Loucy (cell line): ENCODE measurements at regions not wholly inside any gene's neighbourhood (a gene's known extent, or its start where the extent isn't known, plus 50 kb on each side); places are given as distances from the start of the nearest gene placed in this dataset.

Experiments used
- H2AFZ ChIP-seq: fragments of 200-600 bp; sonication (generic); 2 replicates; pipeline ENCODE4 v1.6.0; 2016; ENCODE audit warnings: antibody characterized with exemption, mild to moderate bottlenecking, low read length, moderate library complexity
- H3F3A ChIP-seq: fragments of 200-600 bp; 2 replicates; pipeline ENCODE4 v1.6.0; 2016; ENCODE audit warnings: antibody characterized with exemption, low read depth, mild to moderate bottlenecking
- H3K27me3 ChIP-seq: fragments of 200-600 bp; sonication (generic); 2 replicates; pipeline ENCODE4 v1.6.1; 2014; ENCODE audit warnings: low read length, mild to moderate bottlenecking; ENCODE audit not compliant: insufficient read depth, poor library complexity, severe bottlenecking
- H3K36me3 ChIP-seq: fragments of 200-600 bp; sonication (generic); 2 replicates; pipeline ENCODE4 v1.6.1; 2016; ENCODE audit warnings: low read length; ENCODE audit not compliant: insufficient read depth
- H3K4me1 ChIP-seq: fragments of 200-600 bp; sonication (generic); 2 replicates; pipeline ENCODE4 v1.5.1; 2014; ENCODE audit warnings: low read length, mild to moderate bottlenecking; ENCODE audit not compliant: insufficient read depth, poor library complexity, severe bottlenecking
- H3K4me2 ChIP-seq: fragments of 200-600 bp; sonication (generic); 2 replicates; pipeline ENCODE4 v1.6.0; 2014; ENCODE audit warnings: antibody characterized with exemption, low read length, low read depth, mild to moderate bottlenecking; ENCODE audit not compliant: poor library complexity, severe bottlenecking
- H3K4me3 ChIP-seq: fragments of 200-600 bp; sonication (generic); 2 replicates; pipeline ENCODE4 v1.5.1; 2014; ENCODE audit warnings: low read length, mild to moderate bottlenecking, mixed read lengths; ENCODE audit not compliant: poor library complexity, severe bottlenecking
- H3K79me2 ChIP-seq: fragments of 200-600 bp; sonication (generic); 2 replicates; pipeline ENCODE4 v1.6.1; 2014; ENCODE audit warnings: low read length; ENCODE audit not compliant: insufficient read depth
- H3K9ac ChIP-seq: fragments of 200-600 bp; sonication (generic); 2 replicates; pipeline ENCODE4 v1.6.0; 2014; ENCODE audit warnings: mild to moderate bottlenecking, low read depth, low read length, moderate library complexity; ENCODE audit not compliant: poor library complexity, severe bottlenecking
- H3K9me2 ChIP-seq: fragments of 200-600 bp; sonication (generic); replicated peaks from 2 replicates; pipeline ENCODE4 v1.6.1; 2016; ENCODE audit warnings: low read depth, low read length, mixed read lengths
- H3K9me3 ChIP-seq: fragments of 200-600 bp; sonication (generic); 2 replicates; pipeline ENCODE4 v1.6.1; 2014; ENCODE audit warnings: mild to moderate bottlenecking, antibody characterized with exemption, low read length, low read depth; ENCODE audit not compliant: insufficient read depth
- H4K20me1 ChIP-seq: fragments of 200-600 bp; sonication (generic); 2 replicates; pipeline ENCODE4 v1.6.0; 2014; ENCODE audit warnings: antibody characterized with exemption, low read length, mild to moderate bottlenecking; ENCODE audit not compliant: insufficient read depth, poor library complexity, severe bottlenecking
- EZH2phosphoT487 ChIP-seq: fragments of 200-600 bp; IDR thresholded peaks from 2 replicates; pipeline ENCODE4 v1.6.1; 2018; ENCODE audit warnings: antibody characterized with exemption, mild to moderate bottlenecking, moderate library complexity, borderline replicate concordance
- TF ChIP-seq, protein P1 (sequence below): fragments of 200-600 bp; sonication (generic); conservative IDR thresholded peaks from 2 replicates; pipeline ENCODE4 v1.5.1; 2014; ENCODE audit warnings: mild to moderate bottlenecking, antibody characterized with exemption, low read length

DNA sequence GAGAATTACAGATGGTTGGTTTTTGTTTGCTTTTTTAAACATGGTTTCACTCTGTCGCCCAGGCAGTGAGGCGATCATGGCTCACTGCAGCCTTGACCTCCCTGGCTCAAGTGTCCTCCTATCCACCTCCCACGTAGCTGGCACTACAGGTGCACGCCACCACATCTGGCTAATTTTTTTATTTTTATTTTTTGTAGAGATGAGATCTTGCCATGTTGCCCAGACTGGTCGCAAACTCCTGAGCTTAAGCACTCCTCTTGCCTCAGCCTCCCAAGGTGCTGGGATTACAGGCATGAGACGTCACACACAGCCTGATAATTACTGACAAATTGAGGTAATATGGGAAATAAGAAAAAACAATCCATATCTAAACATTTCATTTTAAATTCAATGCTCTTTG lies 110.5 kb upstream of the ZSWIM2 start:
- no peaks in the 10 kb centered on the region for H3K79me2 ChIP-seq
- no peaks in the 10 kb centered on the region for H3F3A ChIP-seq
- no peaks in the 10 kb centered on the region for H3K36me3 ChIP-seq
- H3K4me3 ChIP-seq = no peak overlapping the region
- TF ChIP-seq, protein P1, sequence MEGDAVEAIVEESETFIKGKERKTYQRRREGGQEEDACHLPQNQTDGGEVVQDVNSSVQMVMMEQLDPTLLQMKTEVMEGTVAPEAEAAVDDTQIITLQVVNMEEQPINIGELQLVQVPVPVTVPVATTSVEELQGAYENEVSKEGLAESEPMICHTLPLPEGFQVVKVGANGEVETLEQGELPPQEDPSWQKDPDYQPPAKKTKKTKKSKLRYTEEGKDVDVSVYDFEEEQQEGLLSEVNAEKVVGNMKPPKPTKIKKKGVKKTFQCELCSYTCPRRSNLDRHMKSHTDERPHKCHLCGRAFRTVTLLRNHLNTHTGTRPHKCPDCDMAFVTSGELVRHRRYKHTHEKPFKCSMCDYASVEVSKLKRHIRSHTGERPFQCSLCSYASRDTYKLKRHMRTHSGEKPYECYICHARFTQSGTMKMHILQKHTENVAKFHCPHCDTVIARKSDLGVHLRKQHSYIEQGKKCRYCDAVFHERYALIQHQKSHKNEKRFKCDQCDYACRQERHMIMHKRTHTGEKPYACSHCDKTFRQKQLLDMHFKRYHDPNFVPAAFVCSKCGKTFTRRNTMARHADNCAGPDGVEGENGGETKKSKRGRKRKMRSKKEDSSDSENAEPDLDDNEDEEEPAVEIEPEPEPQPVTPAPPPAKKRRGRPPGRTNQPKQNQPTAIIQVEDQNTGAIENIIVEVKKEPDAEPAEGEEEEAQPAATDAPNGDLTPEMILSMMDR = no peak
- no peak for TF ChIP-seq EZH2phosphoT487
- H3K27me3 ChIP-seq = no peaks in the 10 kb centered on the region
- H3K9me3 ChIP-seq = no peaks in the 10 kb centered on the region
- no peak overlapping the region for H3K9ac ChIP-seq
- no peaks in the 10 kb centered on the region for H3K9me2 ChIP-seq
- no peak overlapping the region for H2AFZ ChIP-seq
- H4K20me1 ChIP-seq = no peaks in the 10 kb centered on the region
- no peaks in the 10 kb centered on the region for H3K4me1 ChIP-seq
- no peak overlapping the region for H3K4me2 ChIP-seq

DNA sequence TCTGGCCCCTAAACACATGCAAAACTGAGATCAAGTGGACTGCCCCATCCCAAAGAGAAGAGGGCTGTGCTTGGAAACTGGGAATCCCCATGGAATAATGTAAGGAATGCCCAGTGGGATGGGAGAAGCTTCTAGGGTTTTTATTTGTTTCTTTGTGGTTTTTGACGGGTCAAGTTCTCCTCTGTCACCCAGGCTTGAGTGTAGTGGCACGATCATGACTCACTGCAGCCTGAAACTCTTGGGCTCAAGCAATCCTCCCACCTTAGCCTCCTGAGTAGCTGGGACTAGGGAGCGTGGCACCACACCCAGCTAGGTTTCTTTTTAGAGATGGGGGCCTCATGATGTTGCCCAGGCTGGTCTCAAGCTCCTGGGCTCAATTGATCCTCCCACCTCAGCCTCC lies 101.7 kb upstream of the ZSWIM2 start:
- Histone ChIP-seq H3K79me2 (no peaks in the 10 kb centered on the region), H3K27me3 (no peaks in the 10 kb centered on the region), H3K36me3 (no peaks in the 10 kb centered on the region), H3K4me3 (no peak overlapping the region), H3K4me2 (no peak overlapping the region), H3K9me3 (no peaks in the 10 kb centered on the region), H3K9me2 (no peaks in the 10 kb centered on the region), H3K4me1 (peaks cover 5% of the 10 kb centered on the region), H2AFZ (no peak overlapping the region), H3F3A (no peaks in the 10 kb centered on the region), H4K20me1 (no peaks in the 10 kb centered on the region), H3K9ac (no peak overlapping the region)
- TF ChIP-seq, protein P1 = no peak
- TF ChIP-seq EZH2phosphoT487 = no peak

DNA sequence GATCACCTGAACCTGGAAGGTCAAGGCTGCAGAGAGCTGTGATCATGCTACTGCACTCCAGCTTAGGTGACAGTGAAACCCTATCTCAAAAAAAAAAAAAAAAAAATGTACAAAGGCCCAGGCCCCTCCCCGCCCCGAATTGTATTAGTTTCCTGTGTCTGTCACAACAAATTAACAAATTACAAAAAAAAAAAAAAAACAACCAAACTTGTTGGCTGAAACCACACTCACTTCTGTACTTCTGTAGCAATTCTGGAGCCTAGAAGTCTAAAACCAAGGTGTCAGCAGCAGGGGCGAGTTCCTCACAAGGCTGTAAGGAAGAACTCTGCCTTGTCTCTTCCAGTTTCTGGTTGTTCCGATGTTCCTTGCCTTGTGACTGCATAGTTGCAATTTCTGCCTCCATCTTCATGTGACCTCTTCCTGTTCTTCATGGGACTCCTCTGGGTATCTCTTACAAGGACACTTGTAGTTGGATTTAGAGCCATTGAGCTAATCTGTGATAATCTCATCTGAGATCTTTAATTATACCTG lies 100.8 kb upstream of the ZSWIM2 start:
- Histone ChIP-seq H4K20me1 (no peaks in the 10 kb centered on the region), H3K4me3 (no peak overlapping the region), H3K9me3 (no peaks in the 10 kb centered on the region), H3K27me3 (no peaks in the 10 kb centered on the region), H3K79me2 (no peaks in the 10 kb centered on the region), H3K9me2 (no peaks in the 10 kb centered on the region), H3F3A (no peaks in the 10 kb centered on the region), H3K4me2 (no peak overlapping the region), H3K36me3 (no peaks in the 10 kb centered on the region), H3K9ac (no peak overlapping the region), H3K4me1 (peaks cover 5% of the 10 kb centered on the region), H2AFZ (0 out of 2 replicates have a peak overlapping the region, but pooled peaks have one; percentile 26)
- TF ChIP-seq, protein P1 = no peak
- TF ChIP-seq EZH2phosphoT487 = no peak
